Ovary (tissue), 3 donors: ENCODE measurements at regions not wholly inside any gene's neighbourhood (a gene's known extent, or its start where the extent isn't known, plus 50 kb on each side); places are given as distances from the start of the nearest gene placed in this dataset.

Experiments used
- POLR2A ChIP-seq: fragments of 450-650 bp; IDR thresholded peaks from one replicate; pipeline ENCODE4 v1.6.1; 2017; ENCODE audit warnings: antibody characterized with exemption, mild to moderate bottlenecking, moderate library complexity
- TF ChIP-seq, protein P1 (sequence below), 3 donors: fragments of 450-650 bp in 2 of 3; fragments of 200-600 bp in 1 of 3; IDR thresholded peaks; one replicate each; pipeline versions ENCODE4 v1.5.1 to v1.8.0; 2016 to 2022; ENCODE audit warnings: antibody characterized with exemption in 3 of 3, mild to moderate bottlenecking in 1 of 3
- donor health status: DM: no; HTN: no; CAD: no.

DNA sequence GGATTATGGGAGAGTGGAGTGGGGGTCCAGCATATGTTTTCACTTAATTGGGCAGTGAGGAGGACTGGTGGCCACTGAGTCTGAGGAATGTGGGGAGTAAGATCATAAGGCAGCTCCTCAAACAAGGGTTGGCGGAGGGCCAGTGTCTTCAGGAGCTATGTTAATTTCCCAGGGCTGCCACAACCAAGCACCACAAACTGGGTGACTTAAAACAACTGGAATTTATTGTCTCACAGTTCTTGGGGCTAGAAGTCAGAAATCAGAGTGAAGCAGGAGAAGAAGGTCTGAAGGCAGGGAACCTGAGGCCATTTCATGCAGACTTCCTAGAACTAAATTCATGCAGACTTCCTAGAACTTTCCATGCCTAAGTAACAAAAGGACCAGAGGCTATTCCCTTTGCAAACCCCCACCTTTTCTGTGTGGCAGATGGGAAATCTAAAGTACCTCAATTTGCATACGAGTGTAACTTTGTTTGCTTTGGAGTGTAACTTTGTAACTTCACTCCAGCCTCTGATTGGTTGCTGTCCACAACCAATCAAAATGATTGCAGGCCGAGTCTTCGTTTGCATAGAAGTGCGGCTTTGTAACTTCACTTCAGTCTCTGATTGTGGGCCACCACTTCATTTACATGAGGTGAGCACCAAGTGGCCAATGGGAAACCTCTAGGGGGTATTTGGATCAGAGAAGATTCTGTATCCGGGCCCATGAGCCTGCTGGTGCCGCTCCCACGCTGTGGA, 50.5 kb upstream of the ZBED5 start:
- TF ChIP-seq, protein P1, sequence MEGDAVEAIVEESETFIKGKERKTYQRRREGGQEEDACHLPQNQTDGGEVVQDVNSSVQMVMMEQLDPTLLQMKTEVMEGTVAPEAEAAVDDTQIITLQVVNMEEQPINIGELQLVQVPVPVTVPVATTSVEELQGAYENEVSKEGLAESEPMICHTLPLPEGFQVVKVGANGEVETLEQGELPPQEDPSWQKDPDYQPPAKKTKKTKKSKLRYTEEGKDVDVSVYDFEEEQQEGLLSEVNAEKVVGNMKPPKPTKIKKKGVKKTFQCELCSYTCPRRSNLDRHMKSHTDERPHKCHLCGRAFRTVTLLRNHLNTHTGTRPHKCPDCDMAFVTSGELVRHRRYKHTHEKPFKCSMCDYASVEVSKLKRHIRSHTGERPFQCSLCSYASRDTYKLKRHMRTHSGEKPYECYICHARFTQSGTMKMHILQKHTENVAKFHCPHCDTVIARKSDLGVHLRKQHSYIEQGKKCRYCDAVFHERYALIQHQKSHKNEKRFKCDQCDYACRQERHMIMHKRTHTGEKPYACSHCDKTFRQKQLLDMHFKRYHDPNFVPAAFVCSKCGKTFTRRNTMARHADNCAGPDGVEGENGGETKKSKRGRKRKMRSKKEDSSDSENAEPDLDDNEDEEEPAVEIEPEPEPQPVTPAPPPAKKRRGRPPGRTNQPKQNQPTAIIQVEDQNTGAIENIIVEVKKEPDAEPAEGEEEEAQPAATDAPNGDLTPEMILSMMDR (IDR thresholded peaks at IDR 0.05): no peak
- no peak for TF ChIP-seq POLR2A
